GM21528 (cell line): ENCODE measurements at regions not wholly inside any gene's neighbourhood (a gene's known extent, or its start where the extent isn't known, plus 50 kb on each side); places are given as distances from the start of the nearest gene placed in this dataset.

Experiments used
- ATAC-seq: cut with Tn5 transposase; IDR thresholded peaks from one replicate; pipeline ENCODE4 v1.9.1; 2021; ENCODE audit warnings: mild to moderate bottlenecking, moderate library complexity; ENCODE audit not compliant: unreplicated experiment, low FRiP score

DNA sequence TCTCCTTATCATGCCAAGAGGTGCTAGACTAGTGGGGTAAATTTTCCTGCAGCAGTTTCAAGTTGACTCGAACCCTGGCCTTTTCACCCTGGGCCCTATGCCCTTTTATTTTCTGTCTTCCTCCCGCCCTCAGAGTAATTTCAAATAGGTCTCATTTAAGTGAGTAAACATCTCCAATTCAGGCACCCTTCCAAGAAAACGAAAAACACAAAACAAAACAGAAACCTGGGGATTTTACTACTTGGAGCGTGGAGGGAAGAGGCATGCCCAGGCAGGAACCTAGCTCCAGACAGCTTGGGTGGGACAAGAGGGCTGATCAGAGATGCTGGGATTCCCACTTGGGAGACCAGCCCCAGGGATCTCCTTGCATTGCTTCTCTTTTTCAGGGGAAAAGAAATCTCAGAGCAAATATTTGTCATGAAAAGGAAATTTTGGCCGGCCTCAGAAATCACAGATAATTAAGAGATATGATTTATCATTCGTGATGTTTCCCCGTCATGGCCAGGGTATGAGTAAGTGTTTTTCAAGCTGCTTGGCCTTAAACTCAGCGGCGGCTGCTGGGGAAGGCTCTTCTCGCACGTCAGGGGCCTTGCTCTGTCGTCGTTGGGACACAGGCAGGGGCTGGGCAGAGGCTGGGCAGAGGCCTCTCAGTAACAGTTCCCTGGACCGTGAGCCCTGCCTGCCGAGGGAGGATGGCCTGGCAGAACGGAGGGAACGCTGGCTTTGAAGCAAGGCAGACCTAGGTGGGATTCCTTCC lies 248.6 kb upstream of the KLF4 start:
- no peak for ATAC-seq

DNA sequence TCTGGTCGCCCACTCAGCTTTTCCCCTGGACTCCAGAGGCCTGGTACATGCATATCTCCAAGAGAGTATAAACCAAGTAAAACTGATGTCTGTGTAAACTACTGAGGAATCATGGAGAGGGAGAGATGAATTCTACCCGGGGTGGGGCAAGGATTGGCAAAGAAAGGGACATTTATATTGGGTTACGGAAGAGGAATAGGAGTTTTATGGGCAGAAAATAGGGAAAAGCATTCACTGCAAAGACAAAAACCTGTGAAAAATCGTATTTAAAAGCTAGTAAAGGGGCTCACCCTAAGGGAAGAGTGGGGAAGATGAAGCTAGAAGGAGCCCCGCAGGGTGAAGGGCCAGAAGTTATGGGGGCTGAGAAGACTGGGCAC lies 248.0 kb upstream of the KLF4 start:
- no peak for ATAC-seq

DNA sequence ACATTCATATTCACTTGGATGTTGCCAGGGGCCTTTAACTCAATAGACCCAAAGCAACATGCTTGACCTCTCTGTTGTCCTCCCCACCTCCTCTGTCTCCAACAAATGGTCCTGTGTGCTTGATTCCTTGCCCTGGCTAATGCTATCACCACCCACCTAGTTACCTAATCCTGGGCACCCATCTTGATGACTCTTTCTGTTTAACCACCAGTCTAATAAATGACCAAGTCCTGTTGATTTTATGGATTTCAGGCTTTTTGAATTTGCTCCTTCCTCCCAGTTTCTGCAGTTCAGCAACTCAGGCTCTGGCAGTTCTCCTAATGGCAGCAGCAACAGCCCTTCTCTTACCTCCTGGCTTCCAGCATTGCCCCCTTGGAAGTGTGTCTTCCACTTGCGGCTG lies 246.3 kb upstream of the KLF4 start:
- ATAC-seq: no peak

DNA sequence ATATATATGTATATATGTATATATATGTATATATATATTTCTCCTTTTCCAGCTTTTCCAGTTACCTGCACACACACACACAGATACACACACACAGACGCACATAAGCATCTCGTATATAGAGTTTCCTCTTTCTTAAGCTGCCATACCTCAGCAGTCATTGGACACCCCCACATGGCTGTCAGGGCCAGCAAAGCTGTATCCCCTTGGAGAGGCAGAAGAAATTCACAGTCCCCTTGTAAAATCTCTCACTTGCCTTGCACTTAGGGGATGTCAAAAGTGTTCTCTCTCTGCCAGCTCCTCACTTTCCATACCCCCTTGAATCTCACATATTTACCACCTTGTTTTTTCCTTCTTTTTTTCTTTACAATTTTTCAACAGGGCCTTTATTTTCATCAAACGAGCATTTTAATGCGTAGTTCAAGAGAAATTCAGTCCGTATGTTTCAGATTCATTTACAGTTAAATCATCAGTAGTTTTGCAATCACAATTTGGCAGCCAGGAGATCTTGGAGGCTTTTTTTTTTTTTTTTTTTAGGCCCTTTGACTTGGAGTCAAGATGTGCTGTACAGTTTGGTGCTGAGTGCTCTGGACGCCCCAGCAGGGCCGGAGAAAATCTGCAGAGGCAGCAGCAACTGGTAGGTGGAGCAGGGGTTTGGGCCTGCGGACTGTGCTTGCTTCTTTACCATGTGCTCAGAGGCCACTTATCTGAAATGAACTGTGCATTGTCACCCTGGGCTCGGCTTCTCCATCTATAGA lies 244.9 kb upstream of the KLF4 start:
- no peak for ATAC-seq

DNA sequence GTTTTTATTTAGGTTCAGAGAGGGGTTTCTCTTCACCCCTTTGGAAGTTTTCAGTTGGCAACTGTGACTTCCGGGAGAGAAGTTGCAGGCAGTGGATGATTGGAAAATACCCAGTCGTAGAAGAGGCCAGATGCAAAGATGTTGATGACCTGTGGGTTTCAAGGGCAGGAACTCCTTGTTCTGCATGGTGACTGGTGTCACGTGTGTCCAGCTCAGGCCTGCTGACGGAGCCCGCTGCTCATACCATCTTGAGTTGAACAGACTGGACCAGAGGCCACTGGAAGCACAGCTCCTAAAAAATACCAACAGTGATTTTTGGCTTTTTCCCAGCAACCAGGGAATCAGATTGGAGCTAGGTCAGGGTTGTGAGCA lies 243.9 kb upstream of the KLF4 start:
- ATAC-seq: no peak

DNA sequence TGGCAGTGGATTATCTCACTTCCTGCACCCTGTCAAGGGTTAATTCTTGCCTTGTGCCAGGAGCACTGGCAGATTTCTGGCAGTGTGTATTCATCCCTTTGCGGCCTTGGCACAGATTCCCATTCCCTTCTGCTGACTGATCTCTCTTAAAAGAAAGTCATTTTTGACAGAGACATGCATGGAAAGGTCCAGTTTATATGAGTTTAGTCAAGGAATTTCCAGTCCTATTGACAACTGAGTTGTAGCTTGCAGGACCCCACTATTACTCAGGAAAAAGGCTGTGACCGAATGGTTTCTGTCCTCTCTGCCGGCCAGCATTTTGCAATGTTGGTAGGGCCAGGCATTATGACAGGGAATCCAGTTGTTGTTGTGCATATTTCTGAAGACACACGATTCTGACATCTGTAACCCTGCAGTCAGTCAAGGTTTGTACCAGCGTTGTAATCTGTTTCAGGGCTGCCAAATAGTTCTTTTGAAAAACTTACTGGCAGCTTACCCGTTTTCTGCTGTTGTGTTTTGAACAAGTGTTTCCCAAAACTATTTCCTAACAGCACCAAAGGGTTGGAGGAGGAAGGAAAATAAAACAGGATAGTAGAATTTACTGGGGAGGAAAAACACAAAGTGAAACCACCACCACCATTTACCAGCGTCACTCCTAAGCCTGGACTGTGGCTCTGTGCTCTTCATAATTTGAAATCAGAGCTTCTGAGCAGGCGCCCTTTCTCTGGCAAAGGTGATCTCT lies 243.4 kb upstream of the KLF4 start:
- ATAC-seq: no peak

DNA sequence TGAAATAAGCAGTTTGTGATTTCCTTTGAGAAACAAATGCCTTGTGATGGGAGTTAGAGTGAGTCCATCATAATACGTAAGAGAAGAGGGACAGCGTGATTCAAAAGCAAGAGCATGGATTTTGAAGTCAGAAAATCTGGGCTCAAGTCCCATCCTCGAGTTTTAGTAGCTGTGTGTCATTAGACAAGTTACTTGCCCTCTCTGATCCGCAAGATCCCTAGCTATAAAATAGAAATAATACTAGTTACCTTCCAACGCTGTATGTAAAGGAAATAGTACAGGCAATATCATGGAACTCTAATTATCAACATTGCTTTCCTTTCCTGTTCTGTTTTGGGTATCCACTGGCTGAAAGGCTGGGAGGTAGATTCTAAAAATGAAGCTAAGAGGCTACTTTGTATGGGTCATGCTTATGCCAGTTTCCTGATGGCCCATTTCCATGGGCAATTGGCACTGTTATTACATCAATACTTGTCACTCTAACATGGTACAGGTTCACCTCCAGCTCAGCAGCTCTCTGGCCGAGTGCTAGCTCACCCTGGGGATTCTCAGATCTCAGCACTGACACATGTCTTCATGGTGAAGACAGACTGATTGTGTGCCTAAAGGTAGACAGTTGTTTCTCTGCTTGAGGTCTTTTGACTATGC lies 241.7 kb upstream of the KLF4 start:
- ATAC-seq: no peak

DNA sequence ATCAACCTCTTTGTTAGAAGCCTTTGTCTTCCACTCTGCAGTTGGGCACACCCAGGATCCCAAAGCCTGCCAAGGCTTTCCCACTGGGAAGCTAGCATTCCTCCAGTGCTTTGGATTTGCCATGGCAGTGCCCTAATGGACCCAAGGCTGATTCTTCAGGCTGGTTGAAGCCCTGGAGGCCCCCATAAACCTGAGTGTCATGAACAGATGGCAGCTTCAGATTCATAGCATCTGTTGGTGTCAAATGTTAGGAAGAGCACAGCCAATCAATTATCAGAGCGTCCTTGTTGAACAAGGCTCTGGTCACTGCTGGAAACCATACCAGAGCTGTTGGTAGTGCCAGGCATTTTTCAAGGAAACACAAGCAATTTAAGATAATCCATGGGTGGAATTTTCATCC lies 241.1 kb upstream of the KLF4 start:
- ATAC-seq: no peak

DNA sequence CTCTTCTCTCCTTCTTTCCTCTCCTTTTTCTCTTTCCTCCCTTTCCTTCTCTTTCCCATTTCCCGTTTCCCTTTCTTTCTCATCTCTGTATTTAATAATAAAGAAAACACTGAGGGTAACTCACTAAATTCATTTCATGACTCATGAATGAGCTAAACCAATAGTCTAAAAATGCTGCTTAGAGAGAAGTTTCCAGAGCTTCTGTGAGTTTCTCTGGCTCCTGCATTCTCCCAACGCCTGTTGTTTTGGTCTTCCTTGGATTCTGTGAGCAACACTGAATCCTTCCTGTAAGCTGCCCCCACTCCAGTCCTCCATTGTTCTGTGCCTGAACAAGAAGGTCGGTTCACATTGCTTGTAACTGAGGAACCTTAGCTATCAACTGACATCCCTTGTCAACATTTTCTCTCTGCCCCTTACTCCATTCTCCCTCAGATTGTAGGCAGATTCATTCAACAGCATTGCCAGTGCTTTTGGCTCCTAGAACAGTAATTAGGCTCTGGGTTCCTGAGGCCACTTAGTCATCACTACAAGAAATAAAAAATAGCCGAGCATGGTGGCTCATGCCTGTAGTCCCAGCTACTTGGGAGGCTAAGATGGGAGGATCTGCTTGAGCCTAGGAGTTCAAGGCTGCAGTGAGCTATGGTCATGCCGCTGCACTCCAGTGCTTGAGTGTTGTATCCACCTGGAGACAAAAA lies 237.7 kb upstream of the KLF4 start:
- no peak for ATAC-seq

DNA sequence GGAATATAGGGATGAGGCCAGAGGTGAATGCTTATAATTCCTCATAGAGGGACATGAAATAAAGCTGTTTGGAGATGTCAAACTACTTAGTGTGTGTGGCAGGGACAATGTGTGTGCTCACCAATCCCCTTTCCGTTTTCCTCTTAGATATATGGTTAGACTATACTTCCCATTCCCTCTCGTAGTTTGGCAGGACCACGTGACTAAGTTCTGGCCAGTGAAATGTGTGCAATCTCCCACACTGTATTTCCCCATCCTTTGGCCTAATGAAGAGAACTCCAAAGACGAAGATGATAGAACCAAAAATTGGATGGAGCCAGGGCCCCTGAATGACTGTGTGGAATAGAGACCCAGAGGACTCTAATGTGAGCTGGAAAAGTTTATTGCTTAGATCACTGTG lies 233.4 kb upstream of the KLF4 start:
- no peak for ATAC-seq

DNA sequence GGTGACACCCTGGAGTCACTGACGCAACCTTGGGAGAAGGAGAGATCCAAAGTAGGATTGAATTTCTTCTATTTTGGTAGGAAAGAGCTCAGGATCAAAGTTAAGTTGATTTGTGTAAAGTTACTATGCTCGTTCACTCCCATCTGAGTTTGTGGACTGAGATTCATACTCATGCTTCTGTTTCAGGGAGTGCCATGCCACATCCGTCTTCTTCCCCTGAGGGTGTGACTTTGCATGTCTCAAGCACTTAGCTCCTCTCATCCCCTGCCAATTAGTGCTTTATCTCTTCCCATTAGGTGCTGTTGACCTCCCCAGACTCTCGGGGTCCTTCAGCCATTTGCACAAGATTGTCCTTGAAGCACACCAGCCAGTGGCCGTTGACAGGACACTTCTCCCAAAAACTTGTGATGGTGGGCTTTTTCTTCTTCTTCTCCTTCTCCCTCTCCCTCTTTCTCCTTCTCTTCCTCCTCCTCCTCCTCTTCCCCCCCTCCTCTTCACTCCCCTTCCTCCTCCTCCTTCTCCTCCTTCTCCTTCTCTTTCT lies 232.2 kb upstream of the KLF4 start:
- no peak for ATAC-seq

DNA sequence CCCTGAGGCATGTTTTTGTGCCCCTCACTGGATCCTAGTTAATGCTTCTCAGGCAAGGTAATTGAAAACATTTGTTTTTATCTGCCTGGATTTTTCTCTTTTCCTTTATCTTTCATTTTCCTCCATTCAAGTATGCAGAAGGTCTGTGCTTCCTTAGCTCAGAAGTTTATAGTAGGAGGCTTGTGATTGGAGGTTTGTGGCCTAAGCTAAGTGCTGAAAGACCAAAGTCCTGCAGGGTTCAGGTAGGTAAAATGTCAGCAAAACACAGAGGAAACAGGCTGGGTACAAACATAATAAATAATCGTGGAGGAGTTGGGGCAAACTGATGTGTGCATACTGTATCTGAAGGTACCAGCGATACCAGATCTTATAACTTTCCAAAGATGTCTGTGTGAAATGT lies 230.9 kb upstream of the KLF4 start:
- no peak for ATAC-seq

DNA sequence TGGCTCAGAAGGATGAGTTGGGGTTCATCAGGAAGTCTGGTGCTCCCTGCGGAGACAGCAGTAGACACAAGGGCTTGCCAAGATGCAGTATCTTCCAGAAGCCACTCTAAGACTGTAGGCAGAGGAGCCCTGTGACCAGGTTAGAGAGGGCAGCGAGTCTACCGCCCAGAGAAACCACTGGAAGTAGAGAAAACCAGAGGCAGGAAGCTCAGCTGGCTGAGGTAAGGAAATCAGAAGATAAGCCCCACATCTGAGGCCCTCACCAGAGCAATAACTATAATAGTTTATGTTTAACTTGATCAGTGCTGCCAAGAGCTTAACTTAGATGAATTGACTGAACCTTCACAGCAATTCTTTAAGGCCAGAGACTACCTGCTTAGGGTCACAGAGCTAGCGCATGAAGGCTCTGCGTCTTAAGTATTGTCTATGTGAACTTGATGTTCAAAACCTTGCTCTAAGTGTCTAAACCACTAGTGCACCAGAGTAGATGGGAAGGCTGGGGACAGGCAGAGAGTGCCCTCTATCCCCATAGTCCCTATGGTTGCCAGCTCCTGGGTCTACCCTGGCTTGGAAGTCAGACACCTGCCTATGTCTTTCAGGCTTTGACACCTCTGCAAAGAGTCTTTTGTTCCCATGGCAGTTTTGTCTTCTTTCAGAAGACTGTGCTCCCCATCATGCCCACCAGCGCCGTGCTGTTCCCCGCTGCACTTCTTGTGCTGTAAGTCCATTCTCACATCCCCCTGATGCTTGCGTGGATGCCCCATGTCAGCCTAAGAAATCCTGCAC lies 228.2 kb upstream of the KLF4 start:
- no peak for ATAC-seq

DNA sequence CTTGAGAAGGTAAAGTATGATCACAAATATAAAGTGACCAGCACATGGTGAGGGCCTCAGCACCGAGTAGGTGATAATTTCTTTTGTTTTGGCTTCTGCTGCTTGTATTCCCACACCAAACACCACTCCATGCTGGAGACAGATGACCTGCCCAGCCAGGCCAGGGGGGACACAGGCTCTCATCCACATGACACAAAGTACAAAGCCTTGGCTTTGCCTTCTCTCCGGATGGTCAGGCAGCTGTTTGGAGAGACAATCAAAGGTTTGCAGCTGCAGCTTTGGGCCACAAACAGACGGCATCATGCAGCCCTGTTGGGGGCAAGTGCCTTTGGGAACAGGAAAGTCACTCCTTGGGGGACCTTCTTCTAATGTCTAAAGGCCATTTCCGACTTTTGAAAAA lies 226.2 kb upstream of the KLF4 start:
- no peak for ATAC-seq

DNA sequence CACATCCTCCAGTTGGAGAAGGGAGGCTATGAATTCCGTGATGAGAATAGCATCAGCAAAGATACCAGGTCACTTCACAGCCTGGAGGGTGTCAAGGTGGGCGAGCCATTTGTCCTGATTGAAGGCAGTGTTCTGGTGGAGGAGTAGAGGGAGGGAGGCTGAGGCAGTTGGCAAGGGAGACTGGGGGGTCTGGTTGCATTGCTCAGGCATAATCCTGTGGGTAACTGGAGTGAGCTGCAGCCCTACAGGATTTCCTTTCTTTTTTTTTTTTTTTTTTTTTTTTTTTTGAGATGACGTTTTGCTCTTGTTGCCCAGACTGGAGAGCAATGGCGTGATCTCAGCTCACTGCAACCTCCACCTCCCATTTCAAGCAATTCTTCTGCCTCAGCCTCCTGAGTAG lies 223.9 kb upstream of the KLF4 start:
- ATAC-seq: no peak

DNA sequence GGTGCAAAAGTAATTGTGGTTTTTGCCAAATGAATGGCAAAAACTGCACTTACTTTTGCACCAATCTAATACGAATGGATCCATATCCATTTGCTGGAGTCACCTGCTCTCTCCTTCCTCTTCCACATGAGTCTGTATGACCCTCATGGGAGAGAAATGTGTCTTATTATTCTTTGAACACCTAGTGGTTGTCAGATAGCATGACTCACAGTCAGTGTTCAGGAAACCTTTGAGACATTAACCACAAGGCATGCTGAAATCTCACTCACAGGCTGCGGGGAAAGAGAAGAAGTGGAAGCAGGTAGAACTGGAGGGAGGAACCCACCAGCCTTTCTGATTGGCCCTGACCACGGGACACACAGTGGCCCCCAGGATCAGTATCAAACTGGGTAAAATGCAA lies 222.8 kb upstream of the KLF4 start:
- ATAC-seq: no peak

DNA sequence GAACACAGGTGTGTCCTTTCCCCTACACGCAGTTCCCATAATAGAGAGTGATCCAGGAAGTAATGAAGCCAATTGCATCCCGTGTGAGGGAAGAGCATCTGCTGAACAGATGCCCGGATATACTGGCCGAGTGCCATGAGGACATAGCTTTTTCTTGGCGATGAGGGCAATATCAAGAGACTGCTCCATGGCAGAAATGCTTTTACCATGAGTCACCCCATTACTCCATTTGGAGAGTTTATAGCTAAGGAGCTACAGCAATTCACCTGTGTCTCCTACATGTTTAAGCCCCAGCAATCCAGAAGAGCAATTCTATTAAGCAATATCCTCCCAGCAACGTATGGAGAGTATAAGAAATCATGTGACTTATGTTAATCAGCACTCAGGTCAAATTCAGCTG lies 222.0 kb upstream of the KLF4 start:
- no peak for ATAC-seq

DNA sequence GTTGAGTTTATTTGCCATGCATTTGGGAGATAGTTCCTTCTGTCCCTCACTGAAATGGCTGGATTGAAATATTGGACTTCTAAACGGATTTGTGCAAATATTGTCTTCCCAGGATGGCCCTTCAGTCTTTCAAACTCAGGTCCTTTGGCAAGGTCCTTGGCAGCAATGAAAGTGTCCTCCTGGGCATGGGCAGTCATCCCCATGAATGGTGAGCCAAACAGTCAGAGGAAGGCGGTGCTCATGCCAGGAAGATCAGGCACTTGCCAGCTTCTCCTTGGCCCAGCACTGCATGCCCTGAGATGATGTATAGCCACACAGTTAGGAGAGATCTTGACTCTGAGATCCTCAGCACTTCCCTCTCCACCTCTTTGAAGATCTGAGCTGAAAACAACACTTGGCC lies 221.4 kb upstream of the KLF4 start:
- ATAC-seq: no peak

DNA sequence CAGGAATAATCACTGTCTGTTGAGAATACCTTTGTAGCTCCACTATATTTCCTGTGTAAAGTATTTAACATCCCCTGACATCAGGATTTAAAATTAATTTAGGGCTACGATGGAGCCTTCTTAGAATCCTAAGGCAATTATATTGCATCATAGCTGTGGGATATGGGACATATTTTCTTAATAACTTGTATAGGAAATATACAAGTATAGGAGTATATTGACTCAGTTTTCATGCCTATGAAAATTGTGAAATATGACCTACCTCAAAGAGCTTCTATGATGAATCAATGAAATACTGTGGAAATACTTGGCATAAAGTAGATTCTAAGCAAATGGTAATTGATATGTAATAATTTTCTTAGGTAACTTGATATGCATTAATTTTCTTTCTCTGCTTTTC lies 221.0 kb upstream of the KLF4 start:
- ATAC-seq: no peak

DNA sequence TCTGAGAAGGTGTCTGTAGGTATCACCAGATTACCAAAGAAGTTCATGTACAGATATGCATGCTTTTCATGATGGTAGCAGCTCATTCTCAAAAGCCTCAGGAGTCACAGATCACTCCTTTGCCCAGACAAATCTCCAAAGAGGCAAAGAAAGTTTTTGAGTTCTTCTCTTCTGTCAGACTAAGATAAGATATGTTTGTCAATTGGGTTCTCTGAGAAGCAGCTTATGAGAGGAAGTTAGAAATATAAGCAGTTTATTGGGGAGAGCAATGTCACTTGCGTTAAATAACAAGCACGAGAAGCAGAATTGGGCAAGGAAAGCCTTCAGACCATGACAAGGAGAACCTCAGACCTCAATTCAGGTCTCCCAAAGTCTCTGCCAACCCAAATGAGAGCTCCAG lies 219.2 kb upstream of the KLF4 start:
- no peak for ATAC-seq
